Activated CD4-positive, alpha-beta T cell treated with anti-CD3 and anti-CD28 coated beads, Interleukin-2, amount 10 ng/mL, durations not matched to agents 24 days and 14 days (primary cell): ENCODE measurements at regions not wholly inside any gene's neighbourhood (a gene's known extent, or its start where the extent isn't known, plus 50 kb on each side); places are given as distances from the start of the nearest gene placed in this dataset.

ENCODE experiments used
- DNase-seq: peaks from one replicate; pipeline ENCODE4 v3.0.0; 2022
- H3K27ac Mint-ChIP-seq: one replicate; pipeline ENCODE4 v1.8.0; 2022; ENCODE audit warnings: mild to moderate bottlenecking, mixed read lengths
- H3K27me3 Mint-ChIP-seq: one replicate; pipeline ENCODE4 v1.8.0; 2022; ENCODE audit warnings: mixed read lengths
- H3K36me3 Mint-ChIP-seq: one replicate; pipeline ENCODE4 v1.8.0; 2022; ENCODE audit warnings: low read depth, mild to moderate bottlenecking, mixed read lengths
- H3K4me1 Mint-ChIP-seq: one replicate; pipeline ENCODE4 v1.8.0; 2021; ENCODE audit warnings: mixed read lengths
- H3K4me3 Mint-ChIP-seq: one replicate; pipeline ENCODE4 v1.8.0; 2022; ENCODE audit warnings: mild to moderate bottlenecking, moderate library complexity, mixed read lengths
- H3K9me3 Mint-ChIP-seq: one replicate; pipeline ENCODE4 v1.8.0; 2021; ENCODE audit warnings: mixed read lengths
- intact Hi-C: fragments of 100-400 bp; cut with micrococcal nuclease; formaldehyde crosslinking; loops from one replicate; pipeline ENCODE4 v1.15.1; 2023

GRCh38 chr13:94933936-94934335, 221.6 kb upstream of the SOX21 start:
- DNase-seq, result no peak
- Mint-ChIP-seq H3K4me1 (no peaks in the 10 kb centered on the region), H3K4me3 (no peak overlapping the region), H3K27ac (no peak overlapping the region), H3K36me3 (no peaks in the 10 kb centered on the region), H3K9me3 (peaks cover 5% of the 10 kb centered on the region), H3K27me3 (no peaks in the 10 kb centered on the region)
- intact Hi-C loops, result no loop called here

- intact Hi-C loops, result no loop called here
- Mint-ChIP-seq H3K27ac (no peak overlapping the region), H3K27me3 (no peaks in the 10 kb centered on the region), H3K4me3 (no peak overlapping the region), H3K36me3 (no peaks in the 10 kb centered on the region), H3K9me3 (peaks cover 5% of the 10 kb centered on the region), H3K4me1 (no peaks in the 10 kb centered on the region)
- DNase-seq, result no peak
These were observed 220.9 kb upstream of the SOX21 start for GRCh38 chr13:94933230-94933751.

DNA sequence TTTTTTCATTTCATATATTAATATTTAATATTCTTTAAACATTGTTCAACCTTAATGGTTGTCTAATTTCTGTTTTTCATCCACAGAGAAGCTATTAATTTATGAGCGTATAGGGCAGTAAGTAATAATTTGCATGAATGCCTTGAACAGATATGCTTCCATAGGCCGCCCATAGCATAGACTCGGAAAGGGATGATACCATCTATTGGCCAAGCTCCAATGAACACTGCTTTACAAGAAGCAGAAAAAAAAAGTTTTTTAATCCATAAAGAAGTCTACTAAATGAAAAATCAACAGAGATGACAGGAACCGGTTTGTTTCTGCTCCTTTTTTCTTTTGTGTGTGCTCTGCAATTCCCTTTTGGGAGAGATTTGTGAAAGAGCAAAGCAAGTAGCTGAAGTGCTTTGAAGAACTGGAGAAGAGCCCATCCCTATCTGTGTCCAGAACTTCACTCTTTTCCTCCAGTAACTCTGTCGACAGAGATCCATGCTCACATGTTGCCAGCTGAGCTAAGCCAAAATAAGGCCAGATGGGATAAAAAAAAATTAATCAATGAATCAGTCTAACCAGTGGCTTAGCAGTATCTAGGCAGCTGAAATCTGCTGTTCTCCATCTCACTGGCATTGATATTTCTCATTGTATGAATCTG, 215.9 kb upstream of the SOX21 start:
- DNase-seq, result no peak
- no peaks in the 10 kb centered on the region for H3K27me3 Mint-ChIP-seq
- H3K9me3 Mint-ChIP-seq, result peaks cover 5% of the 10 kb centered on the region
- no peaks in the 10 kb centered on the region for H3K4me1 Mint-ChIP-seq
- no peak overlapping the region for H3K27ac Mint-ChIP-seq
- intact Hi-C loops, result no loop called here
- H3K36me3 Mint-ChIP-seq, result no peaks in the 10 kb centered on the region
- H3K4me3 Mint-ChIP-seq, result no peak overlapping the region

- H3K36me3 Mint-ChIP-seq, result no peaks in the 10 kb centered on the region
- no peaks in the 10 kb centered on the region for H3K27me3 Mint-ChIP-seq
These were observed 212.9 kb upstream of the SOX21 start for GRCh38 chr13:94925263-94925662.

GRCh38 chr13:94921181-94921580, 208.8 kb upstream of the SOX21 start:
- Mint-ChIP-seq H3K4me3 (no peak overlapping the region), H3K27me3 (no peaks in the 10 kb centered on the region), H3K27ac (no peak overlapping the region), H3K36me3 (no peaks in the 10 kb centered on the region), H3K9me3 (no peaks in the 10 kb centered on the region), H3K4me1 (no peaks in the 10 kb centered on the region)
- DNase-seq, result no peak
- intact Hi-C loops, result no loop called here

More at GRCh38 chr13:94925263-94925662, 212.9 kb upstream of the SOX21 start:
- intact Hi-C loops, result no loop called here
- no peak overlapping the region for H3K27ac Mint-ChIP-seq
- no peak overlapping the region for H3K4me3 Mint-ChIP-seq
- H3K9me3 Mint-ChIP-seq, result no peaks in the 10 kb centered on the region
- no peak for DNase-seq
- no peaks in the 10 kb centered on the region for H3K4me1 Mint-ChIP-seq

DNA sequence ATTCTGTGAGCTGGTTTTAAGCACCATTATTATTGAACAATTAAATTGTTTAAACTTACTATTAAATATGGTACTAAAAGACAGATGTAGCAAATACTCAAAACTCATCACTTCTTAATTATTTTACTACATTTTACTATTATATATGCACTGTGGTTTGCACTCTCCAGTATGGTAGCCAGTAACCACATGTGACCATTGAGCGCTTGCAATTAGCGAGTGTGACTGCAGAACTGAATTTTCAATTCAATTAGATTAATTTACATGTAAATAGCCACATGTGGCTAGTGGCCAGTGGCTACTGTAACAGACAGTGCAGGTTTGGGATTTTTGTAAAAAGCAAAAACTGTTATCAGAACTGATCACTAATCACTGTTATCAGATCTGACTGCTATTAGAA, 208.2 kb upstream of the SOX21 start:
- Mint-ChIP-seq H3K4me1 (no peaks in the 10 kb centered on the region), H3K9me3 (no peaks in the 10 kb centered on the region), H3K4me3 (no peak overlapping the region), H3K27me3 (no peaks in the 10 kb centered on the region), H3K36me3 (no peaks in the 10 kb centered on the region), H3K27ac (no peak overlapping the region)
- DNase-seq, result no peak
- intact Hi-C loops, result no loop called here

GRCh38 chr13:94917824-94918223, 205.5 kb upstream of the SOX21 start:
- H3K4me3 Mint-ChIP-seq, result no peak overlapping the region
- intact Hi-C loops, result no loop called here
- no peak for DNase-seq
- H3K9me3 Mint-ChIP-seq, result no peaks in the 10 kb centered on the region
- no peak overlapping the region for H3K27ac Mint-ChIP-seq
- no peaks in the 10 kb centered on the region for H3K4me1 Mint-ChIP-seq
- no peaks in the 10 kb centered on the region for H3K27me3 Mint-ChIP-seq
- no peaks in the 10 kb centered on the region for H3K36me3 Mint-ChIP-seq

GRCh38 chr13:94914895-94915294, 202.6 kb upstream of the SOX21 start:
- H3K27me3 Mint-ChIP-seq, result peaks cover 9% of the 10 kb centered on the region
- no peaks in the 10 kb centered on the region for H3K9me3 Mint-ChIP-seq
- H3K27ac Mint-ChIP-seq, result no peak overlapping the region
- H3K4me1 Mint-ChIP-seq, result no peaks in the 10 kb centered on the region
- no peaks in the 10 kb centered on the region for H3K36me3 Mint-ChIP-seq
- DNase-seq, result no peak
- intact Hi-C loops, result no loop called here
- no peak overlapping the region for H3K4me3 Mint-ChIP-seq

- Mint-ChIP-seq H3K27me3 (peaks cover 21% of the 10 kb centered on the region), H3K4me3 (no peak overlapping the region), H3K4me1 (no peaks in the 10 kb centered on the region), H3K27ac (no peak overlapping the region), H3K9me3 (no peaks in the 10 kb centered on the region), H3K36me3 (no peaks in the 10 kb centered on the region)
- intact Hi-C loops, result no loop called here
- no peak for DNase-seq
These were observed 194.3 kb upstream of the SOX21 start for GRCh38 chr13:94906605-94907004.

DNA sequence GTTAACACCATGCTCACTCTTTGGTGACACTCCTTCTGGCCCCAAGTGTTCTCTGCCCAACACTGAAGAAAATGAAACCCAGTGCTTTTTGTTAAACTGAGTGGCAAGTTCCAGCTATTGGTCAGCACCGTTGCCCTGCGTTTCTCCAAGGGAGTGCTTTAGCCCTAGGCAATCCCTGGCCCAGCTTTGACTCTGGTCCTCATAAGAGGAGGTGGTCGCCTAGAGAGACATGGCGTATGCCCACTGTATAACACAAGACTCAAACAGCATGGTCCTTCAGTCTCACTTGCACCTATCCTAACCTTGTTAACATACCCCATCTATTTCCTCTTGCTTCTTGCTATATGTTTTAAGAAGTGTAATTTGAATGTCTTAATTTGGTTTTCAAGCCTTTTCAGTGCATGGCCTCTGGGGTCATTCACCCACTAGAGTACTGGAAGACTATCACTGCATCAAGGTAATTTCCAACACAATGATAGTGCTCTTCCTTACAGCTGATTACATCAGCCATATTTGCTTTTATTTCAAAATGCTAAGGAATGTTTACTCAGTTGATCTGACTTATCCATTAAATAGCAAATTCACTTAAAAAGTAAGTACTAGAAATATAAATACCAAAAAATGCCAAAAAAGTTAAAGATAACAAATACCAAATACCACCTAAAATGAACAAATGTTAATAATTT, 190.5 kb upstream of the SOX21 start:
- Mint-ChIP-seq H3K9me3 (no peaks in the 10 kb centered on the region), H3K27me3 (peaks cover 3% of the 10 kb centered on the region), H3K4me1 (no peaks in the 10 kb centered on the region), H3K27ac (no peak overlapping the region), H3K4me3 (no peak overlapping the region), H3K36me3 (no peaks in the 10 kb centered on the region)
- intact Hi-C loops, result no loop called here
- no peak for DNase-seq

GRCh38 chr13:94901070-94901469, 188.7 kb upstream of the SOX21 start:
- Mint-ChIP-seq H3K4me1 (no peaks in the 10 kb centered on the region), H3K36me3 (no peaks in the 10 kb centered on the region)
- DNase-seq, result no peak

DNA sequence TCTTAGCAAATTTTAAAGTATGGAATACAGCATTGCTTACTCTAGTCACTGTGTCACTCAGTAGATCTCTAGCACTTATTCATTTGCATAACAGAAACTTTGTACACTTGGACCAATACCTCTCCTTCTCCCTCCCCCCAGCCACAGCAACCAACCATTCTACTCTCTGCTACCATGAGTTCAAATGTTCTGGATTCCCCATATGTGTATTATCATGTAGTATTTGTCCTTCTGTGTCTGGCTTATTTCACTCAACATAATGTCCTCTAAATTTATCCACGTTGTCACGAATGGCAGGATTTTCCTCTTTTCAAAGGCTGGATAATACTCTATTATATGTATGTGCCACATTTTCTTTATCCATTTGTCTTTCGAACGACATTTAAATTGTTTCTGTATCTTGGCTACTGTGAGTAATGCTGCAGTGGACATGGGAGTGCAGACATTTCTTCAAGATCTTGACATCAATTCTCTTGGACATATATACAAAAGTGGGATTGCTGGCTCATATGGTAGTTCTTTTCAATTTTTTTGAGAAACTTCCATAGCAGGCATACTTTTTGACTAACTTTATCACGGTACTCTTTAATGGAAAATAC, 184.5 kb upstream of the SOX21 start:
- Mint-ChIP-seq H3K27ac (no peak overlapping the region), H3K27me3 (no peaks in the 10 kb centered on the region), H3K36me3 (no peaks in the 10 kb centered on the region), H3K4me1 (no peaks in the 10 kb centered on the region), H3K4me3 (no peak overlapping the region), H3K9me3 (no peaks in the 10 kb centered on the region)
- DNase-seq, result no peak
- intact Hi-C loops, result no loop called here

More at GRCh38 chr13:94901070-94901469, 188.7 kb upstream of the SOX21 start:
- Mint-ChIP-seq H3K27me3 (peaks cover 3% of the 10 kb centered on the region), H3K27ac (no peak overlapping the region), H3K9me3 (no peaks in the 10 kb centered on the region), H3K4me3 (no peak overlapping the region)
- intact Hi-C loops, result no loop called here

GRCh38 chr13:94896238-94896637, 183.9 kb upstream of the SOX21 start:
- H3K4me3 Mint-ChIP-seq, result no peak overlapping the region
- intact Hi-C loops, result no loop called here
- no peak overlapping the region for H3K27ac Mint-ChIP-seq
- no peaks in the 10 kb centered on the region for H3K27me3 Mint-ChIP-seq
- no peak for DNase-seq
- no peaks in the 10 kb centered on the region for H3K36me3 Mint-ChIP-seq
- H3K9me3 Mint-ChIP-seq, result no peaks in the 10 kb centered on the region
- H3K4me1 Mint-ChIP-seq, result no peaks in the 10 kb centered on the region

DNA sequence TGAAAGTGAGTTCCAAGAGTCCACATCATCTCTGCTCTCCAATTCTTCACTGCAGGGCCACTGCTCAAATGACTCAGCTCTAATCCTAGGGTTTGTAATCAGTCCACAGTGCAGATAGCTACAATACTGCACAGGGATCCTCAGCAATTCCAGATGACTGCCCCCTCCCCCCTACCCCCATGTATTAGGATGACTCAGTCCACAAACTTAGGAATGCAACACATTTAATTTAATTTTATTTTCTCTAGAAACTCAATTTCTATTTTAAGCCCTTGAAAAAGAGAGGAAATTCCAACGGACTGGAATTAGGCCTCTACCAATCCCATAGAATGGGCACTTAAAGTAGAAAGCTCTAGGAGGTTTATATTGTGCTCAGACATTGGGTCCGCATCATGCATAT, 173.8 kb upstream of the SOX21 start:
- Mint-ChIP-seq H3K4me3 (no peak overlapping the region), H3K4me1 (no peaks in the 10 kb centered on the region), H3K36me3 (no peaks in the 10 kb centered on the region)

More for the DNA sequence above, 173.8 kb upstream of the SOX21 start:
- H3K9me3 Mint-ChIP-seq, result no peaks in the 10 kb centered on the region
- DNase-seq, result no peak
- no peak overlapping the region for H3K27ac Mint-ChIP-seq
- intact Hi-C loops, result no loop called here
- H3K27me3 Mint-ChIP-seq, result peaks cover 4% of the 10 kb centered on the region
